ENCODE measurements at regions not wholly inside any gene's neighbourhood (a gene's known extent, or its start where the extent isn't known, plus 50 kb on each side); places are given as distances from the start of the nearest gene placed in this dataset.

GRCh38 chr21:29423099-29423870 lies 124.6 kb downstream of the BACH1 start:
- TF ChIP-seq CTCF (optimal IDR thresholded peaks at IDR 0.05 in 1 of 3, IDR thresholded peaks at IDR 0.05 in 1 of 3, conservative IDR thresholded peaks at IDR 0.05 in 1 of 3; ENCODE audit: extremely low read depth in 1 of 3, insufficient read depth in 2 of 3, low read length in 3 of 3) (no peak), EZH2 (IDR thresholded peaks at IDR 0.05; ENCODE audit: low read length) (no peak)
